ENCODE measurements at regions not wholly inside any gene's neighbourhood (a gene's known extent, or its start where the extent isn't known, plus 50 kb on each side); places are given as distances from the start of the nearest gene placed in this dataset.
A peak's percentile ranks its signal among the peaks of the same experiment; 100 is the strongest.

- DNase-seq, result no peak
Measured at GRCh38 chr14:26293909-26294308, 303.9 kb downstream of the NOVA1 start.

- no peak for DNase-seq
Measured at GRCh38 chr14:26289891-26290486, 307.8 kb downstream of the NOVA1 start.

- DNase-seq, result peak in 1 of 2 experiments; percentile 34
Measured at GRCh38 chr14:26286913-26287205, 311.0 kb downstream of the NOVA1 start.

- peak; percentile 36 to 46 for DNase-seq
Measured at GRCh38 chr14:26286081-26286912, 311.5 kb downstream of the NOVA1 start.

- peak; percentile 64 to 70 for DNase-seq
Measured at GRCh38 chr14:26282578-26282977, 315.3 kb downstream of the NOVA1 start.

GRCh38 chr14:26282011-26282410 lies 315.8 kb downstream of the NOVA1 start:
- DNase-seq, result peak; percentile 94 to 95

- DNase-seq, result peak; percentile 94 to 96
Measured at GRCh38 chr14:26281280-26281998, 316.4 kb downstream of the NOVA1 start.

GRCh38 chr14:26276757-26277156 lies 321.1 kb downstream of the NOVA1 start:
- peak; percentile 63 to 64 for DNase-seq

GRCh38 chr14:26265170-26265685 lies 332.6 kb downstream of the NOVA1 start:
- no peak for DNase-seq

GRCh38 chr14:26261368-26262122 lies 336.3 kb downstream of the NOVA1 start:
- no peak for DNase-seq

GRCh38 chr14:26255213-26255612 lies 342.6 kb downstream of the NOVA1 start:
- DNase-seq, result peak in 1 of 2 experiments; percentile 8

GRCh38 chr14:26252176-26252575 lies 345.7 kb downstream of the NOVA1 start:
- DNase-seq, result no peak

GRCh38 chr14:26233118-26233517 lies 364.7 kb downstream of the NOVA1 start:
- no peak for DNase-seq

GRCh38 chr14:26218861-26219260 lies 379.0 kb downstream of the NOVA1 start:
- DNase-seq, result no peak

- no peak for DNase-seq
Measured at GRCh38 chr14:26217778-26218177, 380.1 kb downstream of the NOVA1 start.

GRCh38 chr14:26216786-26217185 lies 381.0 kb downstream of the NOVA1 start:
- DNase-seq, result no peak

- no peak for DNase-seq
Measured at GRCh38 chr14:26213846-26214575, 383.8 kb downstream of the NOVA1 start.

GRCh38 chr14:26209699-26210098 lies 388.1 kb downstream of the NOVA1 start:
- no peak for DNase-seq

GRCh38 chr14:26206640-26207039 lies 391.2 kb downstream of the NOVA1 start:
- no peak for DNase-seq

- DNase-seq, result peak; percentile 38 to 59
Measured at GRCh38 chr14:26204728-26205479, 392.9 kb downstream of the NOVA1 start.

- no peak for DNase-seq
Measured at GRCh38 chr14:26204366-26204727, 393.5 kb downstream of the NOVA1 start.

GRCh38 chr14:26200687-26201086 lies 397.1 kb downstream of the NOVA1 start:
- DNase-seq, result no peak
